IPS-15b (cell line): ENCODE measurements at regions not wholly inside any gene's neighbourhood (a gene's known extent, or its start where the extent isn't known, plus 50 kb on each side); places are given as distances from the start of the nearest gene placed in this dataset.
A peak's percentile ranks its signal among the peaks of the same experiment; 100 is the strongest.

Experiments
- H3K27me3 ChIP-seq: one replicate; pipeline ENCODE4 v1.6.1; 2013; ENCODE audit warnings: low read length; ENCODE audit not compliant: control insufficient read depth, insufficient read depth
- H3K36me3 ChIP-seq: one replicate; pipeline ENCODE4 v1.6.1; 2013; ENCODE audit warnings: low read length; ENCODE audit not compliant: control insufficient read depth, insufficient read depth
- H3K4me1 ChIP-seq: one replicate; pipeline ENCODE4 v1.6.1; 2013; ENCODE audit warnings: mild to moderate bottlenecking, low read length; ENCODE audit not compliant: control insufficient read depth, insufficient read depth
- H3K4me3 ChIP-seq: one replicate; pipeline ENCODE4 v1.5.1; 2013; ENCODE audit warnings: low read depth, low read length
- H3K9ac ChIP-seq: one replicate; pipeline ENCODE4 v1.6.1; 2013; ENCODE audit warnings: low read depth, mild to moderate bottlenecking, low read length
- H3K9me3 ChIP-seq: one replicate; pipeline ENCODE4 v1.6.1; 2013; ENCODE audit warnings: mild to moderate bottlenecking, low read length; ENCODE audit not compliant: control insufficient read depth, insufficient read depth

DNA sequence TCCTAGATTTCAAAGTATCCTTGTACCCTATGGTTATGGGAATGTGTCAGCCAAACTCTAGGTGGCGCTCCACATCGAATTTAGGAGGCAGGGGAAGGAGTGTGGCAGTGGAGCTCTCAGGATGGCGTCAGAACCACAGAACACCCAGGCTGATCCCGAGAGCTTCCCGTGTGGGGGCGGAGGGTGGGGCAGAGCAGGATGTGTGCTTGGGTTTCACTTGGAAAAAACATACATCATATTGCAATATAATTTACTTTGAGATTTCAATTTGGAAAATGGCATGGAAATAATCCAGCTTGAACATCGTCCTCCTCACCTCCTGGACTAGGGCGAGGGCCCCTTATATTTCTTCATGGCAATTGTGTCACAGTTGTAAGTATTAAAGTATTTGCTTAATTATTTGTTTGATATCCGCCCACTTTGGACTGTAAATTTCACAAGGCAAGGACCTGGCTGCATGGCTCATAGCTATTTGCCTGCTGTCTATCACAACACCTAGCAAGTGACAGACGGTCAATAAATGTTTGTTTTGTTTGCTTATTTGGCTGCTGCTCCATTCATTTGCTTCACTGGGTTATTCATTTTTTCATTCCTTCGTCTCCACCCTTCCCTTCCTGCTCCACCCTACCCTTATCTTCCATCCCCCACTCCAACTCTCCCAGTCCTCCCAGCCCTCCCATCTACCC, 221.5 kb upstream of the HMGA2 start:
- Histone ChIP-seq H3K9ac (no peak overlapping the region), H3K9me3 (no peaks in the 10 kb centered on the region), H3K36me3 (no peaks in the 10 kb centered on the region), H3K4me1 (peaks cover 12% of the 10 kb centered on the region), H3K27me3 (no peaks in the 10 kb centered on the region), H3K4me3 (peak overlapping the region; percentile 38)

GRCh38 chr12:65603438-65604351, 220.6 kb upstream of the HMGA2 start:
- no peak overlapping the region for H3K9ac ChIP-seq
- no peaks in the 10 kb centered on the region for H3K27me3 ChIP-seq
- H3K4me1 ChIP-seq: peaks cover 5% of the 10 kb centered on the region
- no peaks in the 10 kb centered on the region for H3K36me3 ChIP-seq
- no peaks in the 10 kb centered on the region for H3K9me3 ChIP-seq
- no peak overlapping the region for H3K4me3 ChIP-seq

DNA sequence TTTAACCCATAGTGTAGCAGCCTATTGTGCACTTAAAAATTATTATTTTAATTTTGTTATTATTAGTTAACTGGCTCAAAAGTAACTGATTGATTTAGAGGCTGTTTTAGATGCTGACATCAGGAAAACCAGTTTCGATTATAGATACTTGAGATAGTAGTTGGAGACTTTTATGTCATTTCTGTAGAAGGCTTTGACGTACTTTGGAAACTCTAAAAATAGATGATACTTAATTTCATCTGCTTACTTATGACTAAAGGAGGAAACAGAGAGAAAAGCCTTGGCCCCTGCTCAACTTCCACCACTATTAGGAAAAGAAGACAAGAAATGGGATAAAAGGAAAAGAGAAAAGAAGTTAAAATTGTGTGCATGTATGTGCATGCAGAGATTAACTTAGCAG, 219.3 kb upstream of the HMGA2 start:
- Histone ChIP-seq H3K9ac (no peak overlapping the region), H3K27me3 (no peaks in the 10 kb centered on the region), H3K9me3 (no peaks in the 10 kb centered on the region), H3K4me1 (peaks cover 3% of the 10 kb centered on the region), H3K4me3 (no peak overlapping the region), H3K36me3 (no peaks in the 10 kb centered on the region)

DNA sequence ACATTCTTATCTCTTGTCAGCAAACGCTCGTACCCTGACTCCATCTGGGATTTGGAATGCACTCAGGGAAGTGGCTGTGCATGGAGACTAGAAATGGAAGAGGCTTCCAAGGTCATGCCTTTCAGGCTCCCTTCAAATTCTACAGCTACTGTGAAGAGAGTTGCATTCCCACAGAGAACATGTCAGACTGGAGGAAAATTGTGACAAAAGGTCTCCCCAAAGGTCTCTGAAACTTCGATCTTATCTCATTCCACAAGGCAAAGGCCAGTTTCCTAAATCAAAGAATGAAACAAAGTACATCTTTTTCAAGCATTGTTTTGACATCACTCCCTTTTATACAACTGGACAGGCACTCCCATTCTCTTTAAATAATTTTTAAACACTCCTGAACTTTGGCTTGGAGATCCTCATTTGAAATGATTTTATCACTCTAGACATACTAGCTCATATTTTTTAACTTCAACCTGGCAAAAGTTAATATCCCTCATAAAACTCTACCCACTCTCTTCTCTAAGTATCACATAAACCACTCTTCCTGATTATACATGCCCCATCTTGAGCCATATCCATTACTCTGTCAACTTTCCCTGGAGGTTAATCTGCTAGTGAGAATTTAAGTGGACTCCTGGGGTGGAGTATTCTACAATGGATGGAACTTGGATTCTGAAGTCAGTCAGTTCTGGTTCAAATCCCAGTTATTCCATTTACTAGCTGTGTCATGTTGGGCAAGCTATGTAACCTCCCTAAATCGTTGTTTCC, 218.1 kb upstream of the HMGA2 start:
- no peak overlapping the region for H3K9ac ChIP-seq
- H3K27me3 ChIP-seq: no peaks in the 10 kb centered on the region
- no peaks in the 10 kb centered on the region for H3K36me3 ChIP-seq
- H3K9me3 ChIP-seq: no peaks in the 10 kb centered on the region
- H3K4me3 ChIP-seq: no peak overlapping the region
- H3K4me1 ChIP-seq: peaks cover 3% of the 10 kb centered on the region

DNA sequence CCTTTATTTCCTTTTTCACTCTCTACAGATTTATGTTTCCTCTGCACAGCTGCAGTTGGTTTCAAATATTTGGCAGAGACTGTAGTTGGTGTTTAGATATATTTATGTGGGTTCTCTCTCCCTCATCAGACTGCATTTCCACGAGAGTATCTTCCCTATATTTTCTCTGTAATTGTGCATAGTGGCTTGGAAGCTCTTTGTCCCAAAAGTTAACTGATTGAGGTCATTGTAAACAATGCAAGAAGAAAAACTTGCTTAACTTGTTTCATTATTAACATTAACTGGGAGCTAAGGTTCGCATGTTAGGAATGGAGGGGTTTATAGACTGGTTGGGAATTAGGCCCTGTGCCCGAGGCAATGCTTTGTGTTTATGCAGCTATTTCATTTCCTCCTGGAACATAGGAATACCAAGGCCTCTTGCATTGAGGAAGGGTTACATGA, 216.9 kb upstream of the HMGA2 start:
- Histone ChIP-seq H3K4me1 (peaks cover 3% of the 10 kb centered on the region), H3K4me3 (no peak overlapping the region), H3K9ac (no peak overlapping the region), H3K36me3 (no peaks in the 10 kb centered on the region), H3K9me3 (no peaks in the 10 kb centered on the region), H3K27me3 (no peaks in the 10 kb centered on the region)

DNA sequence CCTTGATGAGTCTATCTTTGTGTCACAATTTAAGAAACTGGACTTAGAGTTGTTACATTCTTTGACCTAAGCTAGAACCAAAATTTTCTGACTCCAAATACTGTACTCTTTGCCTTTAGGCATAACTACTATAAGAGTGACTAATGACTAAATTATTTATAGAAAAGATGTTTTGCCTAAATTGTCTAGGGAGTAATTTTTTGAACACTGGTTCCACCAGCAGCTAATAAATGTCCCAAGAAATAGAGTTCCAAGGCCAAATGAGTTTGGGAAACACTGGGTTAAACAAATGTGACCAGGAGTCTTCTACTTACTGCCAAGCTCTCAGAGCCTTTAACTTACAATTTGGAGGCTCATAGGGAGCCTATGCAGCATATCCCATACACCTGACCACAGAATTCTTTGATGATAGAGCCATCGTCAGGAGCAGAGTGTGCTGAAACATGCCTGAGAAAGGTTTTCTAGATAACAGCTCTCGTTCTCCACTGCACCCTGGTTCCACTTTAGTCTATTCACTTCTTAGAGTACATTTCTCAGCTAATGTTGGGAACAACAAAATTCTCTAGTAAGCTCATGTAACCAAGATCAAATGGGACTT, 215.9 kb upstream of the HMGA2 start:
- H3K27me3 ChIP-seq: no peaks in the 10 kb centered on the region
- no peaks in the 10 kb centered on the region for H3K9me3 ChIP-seq
- no peaks in the 10 kb centered on the region for H3K4me1 ChIP-seq
- no peak overlapping the region for H3K4me3 ChIP-seq
- no peak overlapping the region for H3K9ac ChIP-seq
- H3K36me3 ChIP-seq: no peaks in the 10 kb centered on the region

DNA sequence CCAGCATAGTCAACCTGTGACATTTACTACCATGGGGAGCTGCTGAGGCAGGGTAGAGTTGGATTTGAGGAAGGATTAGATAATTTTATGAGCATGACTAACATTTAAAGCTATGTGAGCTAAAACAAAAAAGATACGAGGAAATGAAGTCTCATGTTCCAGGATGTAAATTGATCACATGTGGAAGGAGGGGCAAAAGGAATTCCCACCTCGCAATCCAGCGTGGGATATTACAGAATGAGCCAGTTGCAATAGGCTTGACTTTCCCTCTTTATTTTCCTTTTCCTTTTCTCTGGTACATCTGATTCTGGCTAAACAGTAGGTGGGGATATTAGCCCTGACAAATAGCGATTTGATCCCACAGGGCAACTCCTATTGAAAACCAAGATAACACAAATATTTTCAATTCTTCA, 214.9 kb upstream of the HMGA2 start:
- Histone ChIP-seq H3K9me3 (no peaks in the 10 kb centered on the region), H3K36me3 (no peaks in the 10 kb centered on the region), H3K4me1 (no peaks in the 10 kb centered on the region), H3K9ac (no peak overlapping the region), H3K4me3 (no peak overlapping the region), H3K27me3 (no peaks in the 10 kb centered on the region)

DNA sequence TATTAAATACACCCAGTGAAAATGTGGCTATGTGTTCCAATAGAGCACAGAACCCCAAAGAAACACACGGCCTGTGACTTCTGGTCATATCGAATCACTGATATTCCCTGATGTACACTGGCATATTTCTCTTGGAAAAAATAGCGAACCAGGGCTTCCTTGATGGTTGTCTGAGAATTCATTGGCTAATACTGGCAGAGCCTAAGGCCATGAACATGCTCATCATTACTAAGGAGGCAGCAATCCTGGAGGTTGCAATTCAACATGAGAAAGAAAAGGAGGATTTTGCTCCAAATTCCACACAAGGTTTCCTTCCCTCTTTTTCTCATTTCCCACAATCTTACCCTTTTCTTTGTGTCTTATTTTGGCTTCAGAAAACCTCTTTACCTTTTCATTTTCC, 212.9 kb upstream of the HMGA2 start:
- no peak overlapping the region for H3K4me3 ChIP-seq
- H3K9ac ChIP-seq: no peak overlapping the region
- H3K4me1 ChIP-seq: no peaks in the 10 kb centered on the region
- H3K9me3 ChIP-seq: no peaks in the 10 kb centered on the region
- no peaks in the 10 kb centered on the region for H3K27me3 ChIP-seq
- H3K36me3 ChIP-seq: no peaks in the 10 kb centered on the region

DNA sequence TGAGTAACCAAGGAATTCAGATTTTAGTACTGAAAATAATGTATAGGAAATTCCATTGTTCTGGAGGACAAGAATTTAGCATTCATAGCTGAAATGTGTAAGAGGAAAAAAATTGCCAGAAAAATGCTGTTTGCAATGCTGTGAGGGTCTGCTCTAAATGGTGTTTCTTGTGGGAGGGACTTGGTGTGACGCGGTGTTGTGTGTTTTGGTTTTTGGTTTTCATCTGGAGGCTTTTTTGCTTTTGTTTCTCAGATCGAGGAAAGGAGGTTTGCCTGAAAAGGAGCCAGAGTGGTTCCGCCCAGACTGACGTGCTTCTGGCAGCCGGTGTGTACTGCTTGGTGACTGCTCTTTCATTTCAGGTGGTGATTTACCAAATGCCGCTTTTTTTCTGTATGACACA, 211.8 kb upstream of the HMGA2 start:
- Histone ChIP-seq H3K4me1 (no peaks in the 10 kb centered on the region), H3K9ac (no peak overlapping the region), H3K4me3 (no peak overlapping the region), H3K36me3 (no peaks in the 10 kb centered on the region), H3K27me3 (no peaks in the 10 kb centered on the region), H3K9me3 (no peaks in the 10 kb centered on the region)

DNA sequence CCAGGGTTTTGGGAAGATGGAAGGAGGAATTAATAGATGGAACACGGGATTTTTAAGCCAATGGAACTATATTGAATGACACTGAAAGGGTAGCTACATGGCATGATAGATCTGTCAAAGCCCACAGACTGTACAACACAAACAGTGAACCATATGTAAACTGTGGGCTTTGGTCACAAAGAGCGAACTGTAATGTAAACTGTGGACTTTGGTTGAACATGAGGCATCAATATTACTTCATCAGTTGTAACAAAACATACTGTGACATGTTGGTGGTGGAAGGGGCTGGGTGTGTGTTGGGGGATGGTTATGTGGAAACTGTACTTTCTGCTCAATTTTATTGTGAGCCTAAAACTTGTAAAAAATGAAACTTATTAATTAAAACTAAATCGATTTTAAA, 210.6 kb upstream of the HMGA2 start:
- H3K36me3 ChIP-seq: no peaks in the 10 kb centered on the region
- H3K4me3 ChIP-seq: no peak overlapping the region
- no peaks in the 10 kb centered on the region for H3K9me3 ChIP-seq
- no peak overlapping the region for H3K9ac ChIP-seq
- no peaks in the 10 kb centered on the region for H3K27me3 ChIP-seq
- H3K4me1 ChIP-seq: peaks cover under 1% of the 10 kb centered on the region

- Histone ChIP-seq H3K9me3 (no peaks in the 10 kb centered on the region), H3K27me3 (no peaks in the 10 kb centered on the region), H3K4me3 (no peak overlapping the region), H3K9ac (no peak overlapping the region), H3K36me3 (no peaks in the 10 kb centered on the region), H3K4me1 (peaks cover 2% of the 10 kb centered on the region)
Observed at GRCh38 chr12:65614259-65614889, 209.9 kb upstream of the HMGA2 start.
